ENCODE measurements at regions not wholly inside any gene's neighbourhood (a gene's known extent, or its start where the extent isn't known, plus 50 kb on each side); places are given as distances from the start of the nearest gene placed in this dataset.

GRCh38 chr12:126967152-126967551 is 1299.8 kb upstream of the TMEM132C start:
- H4K20me1 ChIP-seq (replicated peaks; ENCODE audit: insufficient read depth), result no peaks in the 10 kb centered on the region
- H3K27me3 ChIP-seq (ENCODE audit: insufficient read depth), result no peaks in the 10 kb centered on the region
- ATAC-seq (no peak), DNase-seq (ENCODE audit: low spot score) (no peak)
- peaks cover 17% of the 10 kb centered on the region; the same call in 2 of the 3 replicates for H3K36me3 Mint-ChIP-seq (ENCODE audit: low read depth)
- TF ChIP-seq ZNF331 (CRISPR knock-in tag; IDR thresholded peaks at IDR 0.05; ENCODE audit: low read depth) (no peak), EZH2 (IDR thresholded peaks at IDR 0.05; ENCODE audit: low read depth, unreplicated experiment) (no peak), STAT1 (IDR thresholded peaks at IDR 0.05; ENCODE audit: unreplicated experiment) (no peak)
- TF ChIP-seq, protein P1, sequence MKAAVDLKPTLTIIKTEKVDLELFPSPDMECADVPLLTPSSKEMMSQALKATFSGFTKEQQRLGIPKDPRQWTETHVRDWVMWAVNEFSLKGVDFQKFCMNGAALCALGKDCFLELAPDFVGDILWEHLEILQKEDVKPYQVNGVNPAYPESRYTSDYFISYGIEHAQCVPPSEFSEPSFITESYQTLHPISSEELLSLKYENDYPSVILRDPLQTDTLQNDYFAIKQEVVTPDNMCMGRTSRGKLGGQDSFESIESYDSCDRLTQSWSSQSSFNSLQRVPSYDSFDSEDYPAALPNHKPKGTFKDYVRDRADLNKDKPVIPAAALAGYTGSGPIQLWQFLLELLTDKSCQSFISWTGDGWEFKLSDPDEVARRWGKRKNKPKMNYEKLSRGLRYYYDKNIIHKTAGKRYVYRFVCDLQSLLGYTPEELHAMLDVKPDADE (IDR thresholded peaks at IDR 0.05), result no peak
- TF ChIP-seq, protein P2, sequence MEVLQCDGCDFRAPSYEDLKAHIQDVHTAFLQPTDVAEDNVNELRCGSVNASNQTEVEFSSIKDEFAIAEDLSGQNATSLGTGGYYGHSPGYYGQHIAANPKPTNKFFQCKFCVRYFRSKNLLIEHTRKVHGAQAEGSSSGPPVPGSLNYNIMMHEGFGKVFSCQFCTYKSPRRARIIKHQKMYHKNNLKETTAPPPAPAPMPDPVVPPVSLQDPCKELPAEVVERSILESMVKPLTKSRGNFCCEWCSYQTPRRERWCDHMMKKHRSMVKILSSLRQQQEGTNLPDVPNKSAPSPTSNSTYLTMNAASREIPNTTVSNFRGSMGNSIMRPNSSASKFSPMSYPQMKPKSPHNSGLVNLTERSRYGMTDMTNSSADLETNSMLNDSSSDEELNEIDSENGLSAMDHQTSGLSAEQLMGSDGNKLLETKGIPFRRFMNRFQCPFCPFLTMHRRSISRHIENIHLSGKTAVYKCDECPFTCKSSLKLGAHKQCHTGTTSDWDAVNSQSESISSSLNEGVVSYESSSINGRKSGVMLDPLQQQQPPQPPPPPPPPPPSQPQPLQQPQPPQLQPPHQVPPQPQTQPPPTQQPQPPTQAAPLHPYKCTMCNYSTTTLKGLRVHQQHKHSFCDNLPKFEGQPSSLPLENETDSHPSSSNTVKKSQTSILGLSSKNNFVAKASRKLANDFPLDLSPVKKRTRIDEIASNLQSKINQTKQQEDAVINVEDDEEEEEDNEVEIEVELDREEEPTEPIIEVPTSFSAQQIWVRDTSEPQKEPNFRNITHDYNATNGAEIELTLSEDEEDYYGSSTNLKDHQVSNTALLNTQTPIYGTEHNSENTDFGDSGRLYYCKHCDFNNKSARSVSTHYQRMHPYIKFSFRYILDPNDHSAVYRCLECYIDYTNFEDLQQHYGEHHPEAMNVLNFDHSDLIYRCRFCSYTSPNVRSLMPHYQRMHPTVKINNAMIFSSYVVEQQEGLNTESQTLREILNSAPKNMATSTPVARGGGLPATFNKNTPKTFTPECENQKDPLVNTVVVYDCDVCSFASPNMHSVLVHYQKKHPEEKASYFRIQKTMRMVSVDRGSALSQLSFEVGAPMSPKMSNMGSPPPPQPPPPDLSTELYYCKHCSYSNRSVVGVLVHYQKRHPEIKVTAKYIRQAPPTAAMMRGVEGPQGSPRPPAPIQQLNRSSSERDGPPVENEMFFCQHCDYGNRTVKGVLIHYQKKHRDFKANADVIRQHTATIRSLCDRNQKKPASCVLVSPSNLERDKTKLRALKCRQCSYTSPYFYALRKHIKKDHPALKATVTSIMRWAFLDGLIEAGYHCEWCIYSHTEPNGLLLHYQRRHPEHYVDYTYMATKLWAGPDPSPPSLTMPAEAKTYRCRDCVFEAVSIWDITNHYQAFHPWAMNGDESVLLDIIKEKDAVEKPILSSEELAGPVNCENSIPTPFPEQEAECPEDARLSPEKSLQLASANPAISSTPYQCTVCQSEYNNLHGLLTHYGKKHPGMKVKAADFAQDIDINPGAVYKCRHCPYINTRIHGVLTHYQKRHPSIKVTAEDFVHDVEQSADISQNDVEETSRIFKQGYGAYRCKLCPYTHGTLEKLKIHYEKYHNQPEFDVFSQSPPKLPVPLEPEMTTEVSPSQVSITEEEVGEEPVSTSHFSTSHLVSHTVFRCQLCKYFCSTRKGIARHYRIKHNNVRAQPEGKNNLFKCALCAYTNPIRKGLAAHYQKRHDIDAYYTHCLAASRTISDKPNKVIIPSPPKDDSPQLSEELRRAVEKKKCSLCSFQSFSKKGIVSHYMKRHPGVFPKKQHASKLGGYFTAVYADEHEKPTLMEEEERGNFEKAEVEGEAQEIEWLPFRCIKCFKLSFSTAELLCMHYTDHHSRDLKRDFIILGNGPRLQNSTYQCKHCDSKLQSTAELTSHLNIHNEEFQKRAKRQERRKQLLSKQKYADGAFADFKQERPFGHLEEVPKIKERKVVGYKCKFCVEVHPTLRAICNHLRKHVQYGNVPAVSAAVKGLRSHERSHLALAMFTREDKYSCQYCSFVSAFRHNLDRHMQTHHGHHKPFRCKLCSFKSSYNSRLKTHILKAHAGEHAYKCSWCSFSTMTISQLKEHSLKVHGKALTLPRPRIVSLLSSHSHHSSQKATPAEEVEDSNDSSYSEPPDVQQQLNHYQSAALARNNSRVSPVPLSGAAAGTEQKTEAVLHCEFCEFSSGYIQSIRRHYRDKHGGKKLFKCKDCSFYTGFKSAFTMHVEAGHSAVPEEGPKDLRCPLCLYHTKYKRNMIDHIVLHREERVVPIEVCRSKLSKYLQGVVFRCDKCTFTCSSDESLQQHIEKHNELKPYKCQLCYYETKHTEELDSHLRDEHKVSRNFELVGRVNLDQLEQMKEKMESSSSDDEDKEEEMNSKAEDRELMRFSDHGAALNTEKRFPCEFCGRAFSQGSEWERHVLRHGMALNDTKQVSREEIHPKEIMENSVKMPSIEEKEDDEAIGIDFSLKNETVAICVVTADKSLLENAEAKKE (CRISPR knock-in tag; IDR thresholded peaks at IDR 0.05), result no peak
- H2AFZ ChIP-seq, result no peak overlapping the region
- no peaks in the 10 kb centered on the region for H3K4me1 Mint-ChIP-seq
- no peak overlapping the region for H3K27ac ChIP-seq (ENCODE audit: low read depth)
- no peaks in the 10 kb centered on the region for H3K27me3 Mint-ChIP-seq (ENCODE audit: insufficient read depth, low read depth, poor library complexity)
- H3K9me3 Mint-ChIP-seq, result peaks cover 89% of the 10 kb centered on the region
- no peaks in the 10 kb centered on the region for H3K9me2 ChIP-seq (ENCODE audit: insufficient read depth)
- H3K27ac Mint-ChIP-seq, result no peak overlapping the region
- H3K4me1 ChIP-seq (ENCODE audit: insufficient read depth), result no peaks in the 10 kb centered on the region; the same call in 1 of the 2 replicates
- no peaks in the 10 kb centered on the region for H3K79me2 ChIP-seq (replicated peaks; ENCODE audit: insufficient read depth)
- no peak overlapping the region for H3K4me3 Mint-ChIP-seq
- H3F3A ChIP-seq (replicated peaks; ENCODE audit: low read depth), result no peaks in the 10 kb centered on the region
- no peak overlapping the region for H3K4me2 ChIP-seq
- no peaks in the 10 kb centered on the region for H3K36me3 ChIP-seq (ENCODE audit: insufficient read depth)
- no peak overlapping the region for H3K4me3 ChIP-seq

- peaks cover 40% of the 10 kb centered on the region for H3K36me3 Mint-ChIP-seq (ENCODE audit: low read depth)
- Histone ChIP-seq H3F3A (replicated peaks; ENCODE audit: low read depth) (no peaks in the 10 kb centered on the region), H3K36me3 (ENCODE audit: insufficient read depth) (no peaks in the 10 kb centered on the region), H3K9me2 (ENCODE audit: insufficient read depth) (no peaks in the 10 kb centered on the region), H4K20me1 (replicated peaks; ENCODE audit: insufficient read depth) (no peaks in the 10 kb centered on the region), H3K4me2 (no peak overlapping the region), H2AFZ (no peak overlapping the region), H3K4me3 (no peak overlapping the region), H3K27me3 (ENCODE audit: insufficient read depth) (no peaks in the 10 kb centered on the region), H3K27ac (ENCODE audit: low read depth) (no peak overlapping the region), H3K79me2 (replicated peaks; ENCODE audit: insufficient read depth) (no peaks in the 10 kb centered on the region), H3K4me1 (ENCODE audit: insufficient read depth) (no peaks in the 10 kb centered on the region; the same call in 1 of the 2 replicates)
- peaks cover 100% of the 10 kb centered on the region for H3K9me3 Mint-ChIP-seq
- H3K27me3 Mint-ChIP-seq (ENCODE audit: insufficient read depth, low read depth, poor library complexity), result peaks cover 3% of the 10 kb centered on the region
- no peak overlapping the region for H3K4me3 Mint-ChIP-seq
- no peaks in the 10 kb centered on the region for H3K4me1 Mint-ChIP-seq
- ATAC-seq (no peak), DNase-seq (ENCODE audit: low spot score) (peak; percentile 11)
- no peak overlapping the region for H3K27ac Mint-ChIP-seq
- TF ChIP-seq, protein P3, sequence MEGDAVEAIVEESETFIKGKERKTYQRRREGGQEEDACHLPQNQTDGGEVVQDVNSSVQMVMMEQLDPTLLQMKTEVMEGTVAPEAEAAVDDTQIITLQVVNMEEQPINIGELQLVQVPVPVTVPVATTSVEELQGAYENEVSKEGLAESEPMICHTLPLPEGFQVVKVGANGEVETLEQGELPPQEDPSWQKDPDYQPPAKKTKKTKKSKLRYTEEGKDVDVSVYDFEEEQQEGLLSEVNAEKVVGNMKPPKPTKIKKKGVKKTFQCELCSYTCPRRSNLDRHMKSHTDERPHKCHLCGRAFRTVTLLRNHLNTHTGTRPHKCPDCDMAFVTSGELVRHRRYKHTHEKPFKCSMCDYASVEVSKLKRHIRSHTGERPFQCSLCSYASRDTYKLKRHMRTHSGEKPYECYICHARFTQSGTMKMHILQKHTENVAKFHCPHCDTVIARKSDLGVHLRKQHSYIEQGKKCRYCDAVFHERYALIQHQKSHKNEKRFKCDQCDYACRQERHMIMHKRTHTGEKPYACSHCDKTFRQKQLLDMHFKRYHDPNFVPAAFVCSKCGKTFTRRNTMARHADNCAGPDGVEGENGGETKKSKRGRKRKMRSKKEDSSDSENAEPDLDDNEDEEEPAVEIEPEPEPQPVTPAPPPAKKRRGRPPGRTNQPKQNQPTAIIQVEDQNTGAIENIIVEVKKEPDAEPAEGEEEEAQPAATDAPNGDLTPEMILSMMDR (conservative IDR thresholded peaks at IDR 0.05; ENCODE audit: low read depth in 2 of 2), result peak in 1 of 2 experiments; percentile 39; a peak in 2 of 4 replicates
Measured at GRCh38 chr12:126974779-126975178, 1292.2 kb upstream of the TMEM132C start.
